HG03521 (cell line): ENCODE measurements at regions not wholly inside any gene's neighbourhood (a gene's known extent, or its start where the extent isn't known, plus 50 kb on each side); places are given as distances from the start of the nearest gene placed in this dataset.

Experiments used
- ATAC-seq: cut with Tn5 transposase; IDR thresholded peaks from one replicate; pipeline ENCODE4 v1.9.1; 2021; ENCODE audit warnings: mild to moderate bottlenecking, moderate library complexity; ENCODE audit not compliant: unreplicated experiment

GRCh38 chr6:95777338-95777737 lies 200.0 kb downstream of the MANEA start:
- no peak for ATAC-seq

GRCh38 chr6:95780037-95780436 lies 202.7 kb downstream of the MANEA start:
- ATAC-seq: no peak

DNA sequence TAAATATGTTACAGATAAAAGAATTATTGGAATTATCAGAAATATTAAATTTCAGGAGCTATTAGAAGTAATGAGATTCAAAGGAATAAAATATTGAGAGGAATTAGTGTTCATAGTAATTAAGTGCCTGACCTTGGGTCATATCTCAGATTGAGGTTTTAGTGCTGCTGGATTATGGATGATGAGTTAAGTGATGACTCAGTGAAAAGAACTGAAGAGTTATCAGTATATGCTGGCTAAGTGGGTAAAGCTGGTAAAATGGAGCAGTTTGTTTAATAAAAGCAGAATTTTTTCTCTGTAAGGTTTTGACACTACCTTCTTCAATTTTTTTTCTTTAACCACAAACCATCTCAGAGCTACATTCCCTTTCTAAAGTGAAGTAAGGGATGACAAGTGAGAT lies 206.7 kb downstream of the MANEA start:
- no peak for ATAC-seq

DNA sequence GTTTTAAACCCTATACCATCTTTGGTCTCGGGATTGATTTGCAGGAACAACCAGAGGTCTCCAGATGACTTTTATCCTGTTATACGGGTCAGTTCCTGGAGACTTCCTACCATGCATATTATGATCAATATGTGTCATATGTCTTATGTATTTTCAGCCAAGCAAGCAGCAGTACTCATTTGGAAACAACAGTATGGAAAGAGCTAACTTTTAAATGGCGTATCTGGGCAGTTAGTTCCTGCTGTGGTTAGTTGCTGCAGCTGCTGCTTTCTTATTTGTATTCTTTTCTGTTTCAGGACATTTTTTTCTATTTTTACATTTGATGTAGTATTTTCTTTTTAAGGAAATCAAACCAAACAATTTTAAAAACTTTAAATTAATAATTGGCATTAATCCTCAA lies 207.5 kb downstream of the MANEA start:
- no peak for ATAC-seq

DNA sequence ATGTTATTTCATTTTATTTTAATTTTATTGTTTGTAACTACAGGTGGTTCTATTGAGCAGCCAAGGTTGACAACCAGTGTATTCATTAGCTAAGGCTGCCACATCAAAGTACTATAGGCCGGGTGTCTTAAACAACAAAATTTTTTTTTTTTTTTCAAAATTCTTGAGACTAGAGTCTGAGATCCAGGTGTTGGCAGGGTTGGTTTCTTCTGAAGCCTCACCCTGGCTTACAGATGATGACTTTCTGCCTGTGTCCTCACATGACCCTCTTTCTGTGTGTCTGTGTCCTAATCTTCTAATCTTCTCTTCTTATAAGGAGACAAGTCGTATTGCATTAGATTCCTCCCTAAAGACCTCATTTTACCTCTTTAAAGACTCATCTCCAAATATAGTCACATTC lies 208.4 kb downstream of the MANEA start:
- no peak for ATAC-seq

DNA sequence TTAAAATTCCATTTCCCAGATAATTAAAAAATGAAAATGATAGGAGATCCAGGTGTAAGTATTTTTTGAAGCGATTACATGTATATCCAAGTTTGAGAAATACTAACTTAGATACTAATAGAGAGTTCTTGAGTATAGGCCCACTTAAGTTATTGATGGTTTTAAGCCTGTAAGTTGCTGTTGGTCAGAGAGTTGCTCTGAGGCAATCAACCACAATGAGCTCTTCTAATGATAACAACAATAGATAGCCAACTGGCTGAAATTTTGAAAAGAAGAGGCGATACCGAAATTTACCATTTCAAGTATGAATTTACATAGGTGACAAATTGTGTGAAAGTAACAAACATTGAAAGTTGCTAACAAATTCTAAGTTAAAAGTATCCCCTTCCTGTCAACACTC lies 209.5 kb downstream of the MANEA start:
- ATAC-seq: no peak

- ATAC-seq: no peak
These were observed 213.5 kb downstream of the MANEA start for GRCh38 chr6:95790787-95791186.

GRCh38 chr6:95794749-95795148 lies 217.4 kb downstream of the MANEA start:
- no peak for ATAC-seq

- no peak for ATAC-seq
These were observed 218.6 kb downstream of the MANEA start for GRCh38 chr6:95795927-95796326.

DNA sequence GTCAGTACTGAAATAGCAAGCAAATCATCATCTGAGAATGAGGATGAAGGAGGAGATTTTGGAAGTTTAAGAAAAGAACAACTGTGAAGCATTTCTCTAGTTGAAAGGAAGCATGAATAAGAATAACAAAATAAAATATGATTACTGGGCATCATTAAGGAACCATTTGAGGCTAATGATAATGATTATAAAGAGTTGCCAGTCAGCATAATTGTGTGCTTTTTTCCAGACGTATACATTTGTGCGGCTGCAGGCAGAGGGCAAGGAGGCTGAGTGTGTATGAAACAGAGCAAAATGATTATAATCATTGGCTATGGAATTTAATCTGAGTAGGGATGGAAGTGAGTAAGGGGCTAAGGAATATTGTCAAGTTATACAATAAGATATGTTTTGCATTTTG lies 218.7 kb upstream of the FUT9 start:
- ATAC-seq: no peak

GRCh38 chr6:95802978-95803377 lies 212.8 kb upstream of the FUT9 start:
- no peak for ATAC-seq

DNA sequence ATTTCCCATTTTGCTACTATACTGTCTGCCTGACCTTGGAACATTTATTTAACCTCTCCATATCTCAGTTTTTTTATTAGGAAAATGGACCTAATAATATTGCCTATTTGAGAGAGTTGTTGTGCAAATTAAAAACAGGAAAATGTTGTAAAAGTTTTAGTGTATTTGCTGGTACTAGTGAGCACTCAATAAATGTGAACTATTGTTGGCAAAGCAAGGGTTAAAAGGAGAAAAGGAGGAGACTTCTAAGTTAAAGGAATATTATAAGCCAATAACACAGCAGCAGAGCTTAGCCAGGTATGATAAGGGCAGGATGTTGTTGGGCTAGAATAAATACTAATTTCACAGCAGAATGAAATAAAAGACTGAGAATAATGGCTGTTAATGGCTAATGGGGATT lies 211.9 kb upstream of the FUT9 start:
- no peak for ATAC-seq

GRCh38 chr6:95804847-95805541 lies 210.8 kb upstream of the FUT9 start:
- ATAC-seq: no peak

- no peak for ATAC-seq
These were observed 210.1 kb upstream of the FUT9 start for GRCh38 chr6:95805699-95806098.

DNA sequence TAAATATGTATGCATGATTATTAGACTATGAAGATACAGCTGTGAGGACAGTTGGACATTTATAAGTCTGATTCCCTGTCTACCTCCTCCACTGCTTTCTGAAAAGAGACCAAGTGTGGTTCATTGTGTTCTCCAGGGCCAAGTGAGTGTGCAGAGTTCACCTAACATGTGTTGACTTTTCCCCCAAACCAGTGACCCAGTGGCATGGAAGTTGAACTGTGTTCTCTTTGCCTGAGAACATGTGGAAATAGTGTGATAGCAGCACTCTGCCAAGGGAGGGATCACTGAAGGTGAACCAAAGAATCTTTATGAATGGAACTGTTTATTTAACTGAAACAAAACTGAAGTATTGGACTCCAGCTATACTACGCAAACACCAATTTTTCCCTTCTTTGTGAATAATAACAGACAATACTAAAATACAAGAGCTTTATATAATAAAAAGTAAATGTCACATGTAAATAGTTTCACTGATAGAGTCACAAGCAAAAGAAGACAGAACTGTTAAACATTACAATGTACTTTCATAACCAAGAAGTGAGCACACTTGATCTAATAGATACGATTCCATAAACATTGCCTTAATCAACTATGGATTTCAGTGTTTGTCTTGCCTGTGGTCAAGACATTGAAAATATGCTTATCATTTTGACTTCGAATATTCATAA lies 200.3 kb upstream of the FUT9 start:
- ATAC-seq: no peak

DNA sequence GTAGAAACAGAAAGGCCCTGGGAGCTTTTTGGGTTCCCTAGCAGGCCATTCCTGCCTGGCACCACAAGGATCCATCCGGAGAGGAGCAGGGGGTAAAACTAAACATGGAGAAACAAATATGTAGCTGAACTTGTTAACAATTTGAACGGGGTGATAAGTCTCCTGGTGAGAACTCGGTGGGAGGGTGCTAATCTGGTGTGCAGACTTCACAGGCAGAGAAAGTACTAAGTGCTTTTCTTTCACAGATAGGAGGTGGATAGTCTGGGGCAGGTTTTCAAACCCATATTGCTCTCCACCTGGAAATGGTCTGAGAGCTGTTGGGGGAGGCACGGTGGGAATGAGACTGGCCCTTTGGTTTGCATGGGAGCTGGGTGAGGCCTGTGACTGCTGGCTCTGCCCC lies 196.3 kb upstream of the FUT9 start:
- ATAC-seq: no peak

DNA sequence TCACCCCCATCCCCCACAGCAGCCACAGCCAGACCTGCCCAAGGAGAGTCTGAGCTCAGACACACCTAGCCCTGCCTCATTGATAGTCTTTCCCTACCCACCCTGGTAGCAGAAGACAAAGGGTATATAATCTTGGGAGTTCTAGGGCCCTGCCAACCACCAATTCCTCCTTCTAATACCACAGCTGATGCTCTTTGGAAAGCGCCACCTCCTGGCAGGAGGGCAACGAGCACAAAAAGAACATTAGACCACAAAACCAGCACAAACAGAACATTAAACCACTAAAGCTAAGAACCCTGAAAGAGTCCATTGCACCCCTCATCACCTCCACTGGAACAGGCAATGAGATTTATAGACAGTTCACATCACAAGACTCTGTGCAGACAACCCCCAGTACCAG lies 195.8 kb upstream of the FUT9 start:
- no peak for ATAC-seq

GRCh38 chr6:95830859-95831557 lies 184.8 kb upstream of the FUT9 start:
- no peak for ATAC-seq

- ATAC-seq: no peak
These were observed 177.9 kb upstream of the FUT9 start for GRCh38 chr6:95837890-95838289.

DNA sequence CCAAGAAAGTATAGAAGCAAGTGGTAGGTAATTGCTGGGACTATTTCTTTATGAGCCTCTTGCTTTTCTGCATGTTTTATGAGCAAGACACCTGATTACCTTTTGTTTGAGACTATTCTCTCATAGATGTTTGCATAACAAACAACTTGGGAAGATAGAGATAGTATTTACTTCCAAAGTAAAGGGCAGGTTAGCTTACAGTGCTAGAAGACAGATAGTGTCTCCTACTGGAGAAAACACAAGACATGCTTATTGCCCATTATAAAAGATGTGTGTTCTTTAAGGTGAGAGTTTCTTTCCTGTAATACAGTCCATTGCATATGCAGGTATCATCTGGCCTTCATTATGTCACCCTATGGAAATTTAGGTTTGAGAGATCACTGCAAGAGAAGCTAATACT lies 174.2 kb upstream of the FUT9 start:
- no peak for ATAC-seq

DNA sequence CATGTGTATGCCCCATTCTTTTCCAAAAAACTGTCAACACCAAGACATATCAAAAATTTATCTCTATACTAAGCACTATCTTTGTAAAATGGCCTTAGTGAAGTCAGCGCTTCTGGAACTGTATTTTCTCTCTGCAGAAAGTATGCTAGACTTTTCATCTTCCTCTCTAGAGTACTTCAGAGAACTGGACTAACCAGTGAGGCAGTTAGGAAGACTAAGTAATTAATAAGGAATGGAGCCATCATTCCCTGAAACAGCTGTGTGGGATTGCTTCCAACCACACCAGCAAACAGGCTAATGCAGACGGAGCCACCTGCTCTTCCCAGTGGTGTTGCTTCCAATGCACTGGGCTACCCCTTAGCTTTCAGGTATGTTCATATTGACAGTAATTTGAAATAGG lies 169.1 kb upstream of the FUT9 start:
- no peak for ATAC-seq

- ATAC-seq: no peak
These were observed 168.7 kb upstream of the FUT9 start for GRCh38 chr6:95847061-95847460.
